ENCODE measurements at regions not wholly inside any gene's neighbourhood (a gene's known extent, or its start where the extent isn't known, plus 50 kb on each side); places are given as distances from the start of the nearest gene placed in this dataset.

DNA sequence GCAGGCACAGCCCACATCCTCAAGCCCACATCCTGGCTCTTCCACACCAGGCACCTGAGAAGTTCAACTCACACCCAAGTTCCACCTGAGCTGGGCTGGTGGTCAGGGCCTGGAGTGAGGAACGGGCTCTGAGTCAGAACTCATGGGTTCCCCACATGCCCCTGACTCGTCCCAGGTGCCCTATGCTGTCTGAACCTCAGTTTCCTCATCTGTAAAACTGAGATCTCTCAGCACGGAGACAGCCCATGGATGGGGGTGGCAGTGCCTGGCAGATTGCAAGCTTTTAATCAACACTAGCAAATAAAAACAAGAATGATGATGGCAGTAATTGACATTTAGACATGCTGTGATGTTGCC is 307.8 kb downstream of the NDUFA10 start:
- intact Hi-C loops (cut with micrococcal nuclease) (no loop called here), in situ Hi-C loops (cut with MboI) (no loop called here)
- no peaks in the 10 kb centered on the region for H3K4me1 ChIP-seq (replicated peaks in 1 of 2; ENCODE audit: control insufficient read depth in 2 of 2, insufficient read depth in 2 of 2, low read length in 2 of 2)
- ChIA-PET CTCF (ENCODE audit: low intra/inter-chr PET ratio) (no interaction called here), POLR2A (no interaction called here)
- FAIRE-seq = no peak
- no peak for ATAC-seq
- no peak overlapping the region for H3K27ac ChIP-seq (ENCODE audit: extremely low read depth, low read depth, low read length)
- no peak overlapping the region for H2AFZ ChIP-seq (ENCODE audit: low read depth, low read length)
- no peak for DNase-seq (ENCODE audit: extremely low read depth in 1 of 4, low spot score in 3 of 4)
- no peaks in the 10 kb centered on the region for H3K9me1 ChIP-seq (ENCODE audit: control insufficient read depth, insufficient read depth, low read length)
- 0% methylated on average over 3 of the region's 3 CpGs for WGBS (ENCODE audit: insufficient coverage, low coverage, missing lambda C conversion rate)
- BruUV-seq (replicated peaks) = no TSS peak
- 0 out of 2 replicates have a peak, but pooled peaks cover 4% of the 10 kb centered on the region for H4K20me1 ChIP-seq (replicated peaks; ENCODE audit: control insufficient read depth, insufficient read depth, low read length)
- no peaks in the 10 kb centered on the region for H3K36me3 ChIP-seq (ENCODE audit: control insufficient read depth, insufficient read depth, low read length)
- peaks cover 2 to 36% of the 10 kb centered on the region in 2 experiments; a peak in 3 of 5 replicates for H3K27me3 ChIP-seq (ENCODE audit: control insufficient read depth in 2 of 2, insufficient read depth in 2 of 2, low read length in 2 of 2)
- no peak overlapping the region for H3K4me2 ChIP-seq (ENCODE audit: insufficient read depth, low read length)
- H3K9ac ChIP-seq (ENCODE audit: insufficient read depth in 1 of 2, low read depth in 2 of 2, low read length in 2 of 2) = no peak overlapping the region
- no peaks in the 10 kb centered on the region for H3K9me3 ChIP-seq (replicated peaks; ENCODE audit: control insufficient read depth, insufficient read depth, low read depth, low read length)
- no peaks in the 10 kb centered on the region for H3K79me2 ChIP-seq (ENCODE audit: control insufficient read depth, insufficient read depth, low read length)
- H3K4me3 ChIP-seq = no peak overlapping the region
- TF ChIP-seq, protein P1, sequence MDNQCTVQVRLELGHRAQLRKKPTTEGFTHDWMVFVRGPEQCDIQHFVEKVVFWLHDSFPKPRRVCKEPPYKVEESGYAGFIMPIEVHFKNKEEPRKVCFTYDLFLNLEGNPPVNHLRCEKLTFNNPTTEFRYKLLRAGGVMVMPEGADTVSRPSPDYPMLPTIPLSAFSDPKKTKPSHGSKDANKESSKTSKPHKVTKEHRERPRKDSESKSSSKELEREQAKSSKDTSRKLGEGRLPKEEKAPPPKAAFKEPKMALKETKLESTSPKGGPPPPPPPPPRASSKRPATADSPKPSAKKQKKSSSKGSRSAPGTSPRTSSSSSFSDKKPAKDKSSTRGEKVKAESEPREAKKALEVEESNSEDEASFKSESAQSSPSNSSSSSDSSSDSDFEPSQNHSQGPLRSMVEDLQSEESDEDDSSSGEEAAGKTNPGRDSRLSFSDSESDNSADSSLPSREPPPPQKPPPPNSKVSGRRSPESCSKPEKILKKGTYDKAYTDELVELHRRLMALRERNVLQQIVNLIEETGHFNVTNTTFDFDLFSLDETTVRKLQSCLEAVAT (IDR thresholded peaks at IDR 0.05) = no peak
- TF ChIP-seq ATF3 (IDR thresholded peaks at IDR 0.05) (no peak), ATF3 (CRISPR knock-in tag; conservative IDR thresholded peaks at IDR 0.05) (no peak), SMARCC2 (IDR thresholded peaks at IDR 0.05; ENCODE audit: low read depth) (no peak), MCM5 (IDR thresholded peaks at IDR 0.05; ENCODE audit: low read depth) (no peak), PPARD (CRISPR knock-in tag; IDR thresholded peaks at IDR 0.05) (no peak), RAD21 (CRISPR knock-in tag; conservative IDR thresholded peaks at IDR 0.05 in 1 of 2, IDR thresholded peaks at IDR 0.05 in 1 of 2) (no peak)
